ENCODE measurements at regions not wholly inside any gene's neighbourhood (a gene's known extent, or its start where the extent isn't known, plus 50 kb on each side); places are given as distances from the start of the nearest gene placed in this dataset.
A peak's percentile ranks its signal among the peaks of the same experiment; 100 is the strongest.

GRCh38 chr13:47213047-47213446, 316.2 kb upstream of the HTR2A start:
- DNase-seq (ENCODE audit: low read depth) (peak; percentile 28), FAIRE-seq (no peak)
- Histone ChIP-seq H3K9ac (ENCODE audit: low read length) (no peak overlapping the region), H3K4me3 (ENCODE audit: insufficient read depth, low read depth, low read length) (no peak overlapping the region), H2AFZ (ENCODE audit: low read depth, low read length) (no peak overlapping the region), H3K9me3 (ENCODE audit: insufficient read depth, low read depth, low read length) (no peaks in the 10 kb centered on the region), H3K27me3 (ENCODE audit: insufficient read depth, low read length) (no peaks in the 10 kb centered on the region), H4K20me1 (ENCODE audit: insufficient read depth, low read length) (no peaks in the 10 kb centered on the region), H3K4me2 (ENCODE audit: low read length) (no peak overlapping the region), H3K27ac (ENCODE audit: low read depth, low read length) (no peak overlapping the region), H3K79me2 (ENCODE audit: insufficient read depth, low read length) (no peaks in the 10 kb centered on the region), H3K36me3 (ENCODE audit: insufficient read depth, low read length) (no peaks in the 10 kb centered on the region), H3K4me1 (ENCODE audit: insufficient read depth, low read length) (peaks cover 27% of the 10 kb centered on the region)
- Mint-ChIP-seq H3K36me3 (ENCODE audit: low read depth, unreplicated experiment) (no peaks in the 10 kb centered on the region), H3K4me1 (ENCODE audit: low read depth, unreplicated experiment) (peaks cover 35% of the 10 kb centered on the region), H3K27me3 (ENCODE audit: low read depth, unreplicated experiment) (no peaks in the 10 kb centered on the region), H3K4me3 (ENCODE audit: unreplicated experiment) (no peak overlapping the region), H3K9me3 (ENCODE audit: unreplicated experiment) (no peaks in the 10 kb centered on the region), H3K27ac (ENCODE audit: unreplicated experiment) (no peak overlapping the region)
- no peak for TF ChIP-seq EZH2 (IDR thresholded peaks at IDR 0.05; ENCODE audit: insufficient read depth, low read length)
- TF ChIP-seq, protein P1, sequence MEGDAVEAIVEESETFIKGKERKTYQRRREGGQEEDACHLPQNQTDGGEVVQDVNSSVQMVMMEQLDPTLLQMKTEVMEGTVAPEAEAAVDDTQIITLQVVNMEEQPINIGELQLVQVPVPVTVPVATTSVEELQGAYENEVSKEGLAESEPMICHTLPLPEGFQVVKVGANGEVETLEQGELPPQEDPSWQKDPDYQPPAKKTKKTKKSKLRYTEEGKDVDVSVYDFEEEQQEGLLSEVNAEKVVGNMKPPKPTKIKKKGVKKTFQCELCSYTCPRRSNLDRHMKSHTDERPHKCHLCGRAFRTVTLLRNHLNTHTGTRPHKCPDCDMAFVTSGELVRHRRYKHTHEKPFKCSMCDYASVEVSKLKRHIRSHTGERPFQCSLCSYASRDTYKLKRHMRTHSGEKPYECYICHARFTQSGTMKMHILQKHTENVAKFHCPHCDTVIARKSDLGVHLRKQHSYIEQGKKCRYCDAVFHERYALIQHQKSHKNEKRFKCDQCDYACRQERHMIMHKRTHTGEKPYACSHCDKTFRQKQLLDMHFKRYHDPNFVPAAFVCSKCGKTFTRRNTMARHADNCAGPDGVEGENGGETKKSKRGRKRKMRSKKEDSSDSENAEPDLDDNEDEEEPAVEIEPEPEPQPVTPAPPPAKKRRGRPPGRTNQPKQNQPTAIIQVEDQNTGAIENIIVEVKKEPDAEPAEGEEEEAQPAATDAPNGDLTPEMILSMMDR (IDR thresholded peaks at IDR 0.05; ENCODE audit: insufficient read depth, low read depth, low read length) = no peak

DNA sequence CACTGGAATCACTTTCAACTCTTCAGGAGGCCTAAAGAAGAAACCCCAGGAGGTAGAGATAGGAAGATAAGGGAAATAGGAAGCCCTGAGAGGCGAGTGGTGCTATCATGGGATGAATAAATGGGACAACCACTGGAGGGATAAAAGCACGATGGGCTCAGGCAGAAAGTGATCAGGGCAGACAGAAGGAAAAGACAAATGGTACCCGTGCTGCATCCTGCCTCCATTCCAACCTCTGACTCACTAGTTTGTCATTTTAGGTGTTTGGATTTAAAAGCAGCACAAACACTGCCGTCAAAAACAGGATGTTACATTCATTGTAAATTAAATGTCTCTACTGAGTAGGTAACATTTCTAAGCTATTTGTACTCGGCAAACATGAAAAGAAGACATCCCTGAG, 314.3 kb upstream of the HTR2A start:
- H3K4me1 Mint-ChIP-seq (ENCODE audit: low read depth, unreplicated experiment) = peaks cover 24% of the 10 kb centered on the region
- no peak overlapping the region for H3K9ac ChIP-seq (ENCODE audit: low read length)
- H3K27ac Mint-ChIP-seq (ENCODE audit: unreplicated experiment) = peak overlapping the region; percentile 0

GRCh38 chr13:47206111-47206510, 309.3 kb upstream of the HTR2A start:
- TF ChIP-seq, protein P1 (IDR thresholded peaks at IDR 0.05; ENCODE audit: insufficient read depth, low read depth, low read length) = no peak
- TF ChIP-seq EZH2 (IDR thresholded peaks at IDR 0.05; ENCODE audit: insufficient read depth, low read length) = no peak
- Histone ChIP-seq H3K4me1 (ENCODE audit: insufficient read depth, low read length) (peaks cover 6% of the 10 kb centered on the region), H3K27ac (ENCODE audit: low read depth, low read length) (no peak overlapping the region), H3K4me2 (ENCODE audit: low read length) (no peak overlapping the region), H3K79me2 (ENCODE audit: insufficient read depth, low read length) (no peaks in the 10 kb centered on the region), H3K9me3 (ENCODE audit: insufficient read depth, low read depth, low read length) (no peaks in the 10 kb centered on the region), H3K36me3 (ENCODE audit: insufficient read depth, low read length) (no peaks in the 10 kb centered on the region), H2AFZ (ENCODE audit: low read depth, low read length) (no peak overlapping the region), H4K20me1 (ENCODE audit: insufficient read depth, low read length) (no peaks in the 10 kb centered on the region), H3K4me3 (ENCODE audit: insufficient read depth, low read depth, low read length) (no peak overlapping the region), H3K9ac (ENCODE audit: low read length) (no peak overlapping the region), H3K27me3 (ENCODE audit: insufficient read depth, low read length) (no peaks in the 10 kb centered on the region)
- no peak for FAIRE-seq
- peaks cover 8% of the 10 kb centered on the region for H3K4me1 Mint-ChIP-seq (ENCODE audit: low read depth, unreplicated experiment)
- no peaks in the 10 kb centered on the region for H3K27me3 Mint-ChIP-seq (ENCODE audit: low read depth, unreplicated experiment)
- H3K9me3 Mint-ChIP-seq (ENCODE audit: unreplicated experiment) = peaks cover 11% of the 10 kb centered on the region
- H3K27ac Mint-ChIP-seq (ENCODE audit: unreplicated experiment) = no peak overlapping the region
- no peak for DNase-seq (ENCODE audit: low read depth)
- H3K36me3 Mint-ChIP-seq (ENCODE audit: low read depth, unreplicated experiment) = no peaks in the 10 kb centered on the region
- H3K4me3 Mint-ChIP-seq (ENCODE audit: unreplicated experiment) = no peak overlapping the region

More for the DNA sequence above, 314.3 kb upstream of the HTR2A start:
- Histone ChIP-seq H3K4me3 (ENCODE audit: insufficient read depth, low read depth, low read length) (no peak overlapping the region), H3K27ac (ENCODE audit: low read depth, low read length) (no peak overlapping the region), H3K79me2 (ENCODE audit: insufficient read depth, low read length) (no peaks in the 10 kb centered on the region), H2AFZ (ENCODE audit: low read depth, low read length) (peak overlapping the region; percentile 14), H3K4me2 (ENCODE audit: low read length) (peak overlapping the region; percentile 55), H4K20me1 (ENCODE audit: insufficient read depth, low read length) (no peaks in the 10 kb centered on the region), H3K4me1 (ENCODE audit: insufficient read depth, low read length) (peaks cover 20% of the 10 kb centered on the region), H3K36me3 (ENCODE audit: insufficient read depth, low read length) (no peaks in the 10 kb centered on the region), H3K27me3 (ENCODE audit: insufficient read depth, low read length) (no peaks in the 10 kb centered on the region), H3K9me3 (ENCODE audit: insufficient read depth, low read depth, low read length) (no peaks in the 10 kb centered on the region)
- no peaks in the 10 kb centered on the region for H3K27me3 Mint-ChIP-seq (ENCODE audit: low read depth, unreplicated experiment)
- H3K9me3 Mint-ChIP-seq (ENCODE audit: unreplicated experiment) = no peaks in the 10 kb centered on the region
- H3K4me3 Mint-ChIP-seq (ENCODE audit: unreplicated experiment) = no peak overlapping the region
- DNase-seq (ENCODE audit: low read depth) (peak; percentile 47), FAIRE-seq (peak; percentile 65)
- TF ChIP-seq, protein P1 (IDR thresholded peaks at IDR 0.05; ENCODE audit: insufficient read depth, low read depth, low read length) = no peak
- no peak for TF ChIP-seq EZH2 (IDR thresholded peaks at IDR 0.05; ENCODE audit: insufficient read depth, low read length)
- no peaks in the 10 kb centered on the region for H3K36me3 Mint-ChIP-seq (ENCODE audit: low read depth, unreplicated experiment)

Data from astrocyte (in vitro differentiated cells and primary cell).